ENCODE measurements at regions not wholly inside any gene's neighbourhood (a gene's known extent, or its start where the extent isn't known, plus 50 kb on each side); places are given as distances from the start of the nearest gene placed in this dataset.

GRCh38 chr11:16610738-16611388 is 127.6 kb upstream of the C11orf58 start:
- no peak for TF ChIP-seq CTCF (IDR thresholded peaks at IDR 0.05; ENCODE audit: insufficient read depth, low read length, poor library complexity, severe bottlenecking)
- TF ChIP-seq EZH2phosphoT487 (conservative IDR thresholded peaks at IDR 0.05; ENCODE audit: low read length), result no peak

Data from SU-DHL-6 (cell line).